Skeletal muscle satellite cell (primary cell): ENCODE measurements at regions not wholly inside any gene's neighbourhood (a gene's known extent, or its start where the extent isn't known, plus 50 kb on each side); places are given as distances from the start of the nearest gene placed in this dataset.
"Not testable (repeated sequence)": the region's sequence is repeated elsewhere in the genome, so short reads cannot be mapped to it uniquely, and the experiment has no call there.

ENCODE experiments used
- H3K27me3 ChIP-seq: 2 replicates; pipeline ENCODE4 v1.7.0; 2013; ENCODE audit warnings: low read length; ENCODE audit not compliant: control insufficient read depth, insufficient read depth
- H3K36me3 ChIP-seq: 2 replicates; pipeline ENCODE4 v1.7.0; 2013; ENCODE audit warnings: mild to moderate bottlenecking, control low read depth, low read length; ENCODE audit not compliant: insufficient read depth
- H3K4me1 ChIP-seq: 2 replicates; pipeline ENCODE4 v1.7.0; 2013; ENCODE audit warnings: low read length; ENCODE audit not compliant: control insufficient read depth, insufficient read depth
- H3K4me2 ChIP-seq: 2 replicates; pipeline ENCODE4 v1.7.0; 2013; ENCODE audit warnings: mild to moderate bottlenecking, low read length
- H3K4me3 ChIP-seq: 2 replicates; pipeline ENCODE4 v1.7.0; 2013; ENCODE audit warnings: low read length
- H3K9ac ChIP-seq: 2 replicates; pipeline ENCODE4 v1.7.0; 2013; ENCODE audit warnings: mild to moderate bottlenecking, low read depth, low read length, moderate library complexity
- H3K9me3 ChIP-seq: replicated peaks from 2 replicates; pipeline ENCODE4 v1.7.0; 2013; ENCODE audit warnings: mild to moderate bottlenecking, control low read depth, low read length

GRCh38 chr9:89850631-89851325, 246.0 kb downstream of the GADD45G start:
- Histone ChIP-seq H3K4me1 (peaks cover 9% of the 10 kb centered on the region), H3K36me3 (no peaks in the 10 kb centered on the region), H3K9me3 (no peaks in the 10 kb centered on the region), H3K4me3 (no peak overlapping the region), H3K9ac (no peak overlapping the region), H3K4me2 (no peak overlapping the region), H3K27me3 (no peaks in the 10 kb centered on the region)

GRCh38 chr9:89853161-89853560, 248.3 kb downstream of the GADD45G start:
- Histone ChIP-seq H3K9me3 (no peaks in the 10 kb centered on the region), H3K4me2 (no peak overlapping the region), H3K4me3 (no peak overlapping the region), H3K9ac (no peak overlapping the region), H3K36me3 (no peaks in the 10 kb centered on the region), H3K27me3 (no peaks in the 10 kb centered on the region), H3K4me1 (peaks cover 9% of the 10 kb centered on the region)

GRCh38 chr9:89853931-89854330, 249.1 kb downstream of the GADD45G start:
- Histone ChIP-seq H3K36me3 (no peaks in the 10 kb centered on the region), H3K9me3 (no peaks in the 10 kb centered on the region), H3K4me1 (peaks cover 9% of the 10 kb centered on the region), H3K9ac (no peak overlapping the region), H3K27me3 (no peaks in the 10 kb centered on the region), H3K4me2 (no peak overlapping the region), H3K4me3 (no peak overlapping the region)

- Histone ChIP-seq H3K9ac (no peak overlapping the region), H3K4me1 (peaks cover 9% of the 10 kb centered on the region), H3K4me3 (no peak overlapping the region), H3K9me3 (no peaks in the 10 kb centered on the region), H3K27me3 (no peaks in the 10 kb centered on the region), H3K36me3 (no peaks in the 10 kb centered on the region), H3K4me2 (no peak overlapping the region)
Observed at GRCh38 chr9:89854715-89855475, 250.1 kb downstream of the GADD45G start.

- H3K9me3 ChIP-seq, H3K4me2 ChIP-seq, H3K4me3 ChIP-seq, H3K9ac ChIP-seq, H3K4me1 ChIP-seq, H3K36me3 ChIP-seq, H3K27me3 ChIP-seq: not testable (repeated sequence)
Observed at GRCh38 chr9:89856296-89856695, 251.5 kb downstream of the GADD45G start.

DNA sequence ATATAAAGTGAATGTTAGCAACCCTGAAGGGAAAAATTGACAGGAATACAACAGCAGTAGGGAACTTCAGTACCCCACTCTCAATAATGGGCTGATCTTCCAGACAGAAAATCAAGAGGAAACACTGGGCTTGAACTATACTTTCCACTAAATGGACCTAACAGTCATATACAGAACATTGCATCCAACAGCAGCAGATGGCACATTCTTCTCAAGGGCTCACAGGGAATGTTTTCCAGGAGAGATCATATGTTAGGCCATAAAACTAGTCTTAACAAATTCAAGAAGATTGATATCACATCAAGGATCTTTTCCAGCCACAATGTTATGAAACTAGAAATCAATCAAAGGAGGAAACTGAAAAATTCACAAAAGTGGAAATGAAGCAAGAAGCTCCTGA, 252.1 kb downstream of the GADD45G start:
- H3K36me3 ChIP-seq, H3K4me2 ChIP-seq, H3K4me1 ChIP-seq, H3K27me3 ChIP-seq, H3K9ac ChIP-seq, H3K4me3 ChIP-seq, H3K9me3 ChIP-seq: not testable (repeated sequence)

GRCh38 chr9:89859842-89860241, 255.0 kb downstream of the GADD45G start:
- H3K4me1 ChIP-seq, H3K9me3 ChIP-seq, H3K4me2 ChIP-seq, H3K4me3 ChIP-seq, H3K27me3 ChIP-seq, H3K36me3 ChIP-seq, H3K9ac ChIP-seq: not testable (repeated sequence)

DNA sequence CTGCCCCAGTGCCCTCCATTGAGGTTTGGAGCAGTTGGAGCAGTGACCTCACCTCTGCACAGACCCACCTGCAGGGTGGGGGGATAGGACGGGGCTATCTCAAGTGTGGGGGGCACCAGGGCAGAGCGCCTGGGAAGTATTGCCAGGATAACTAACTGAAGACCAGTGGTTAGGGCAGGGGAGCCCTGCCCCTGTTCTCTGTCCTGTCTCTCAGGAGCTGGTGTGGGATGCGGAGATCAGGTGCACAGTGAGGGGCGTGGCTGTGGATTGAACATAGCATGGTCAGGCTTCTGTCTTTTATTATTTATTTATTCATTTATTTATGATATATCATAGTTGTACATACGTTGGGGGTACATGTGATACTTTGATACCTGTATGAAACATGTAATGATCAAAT, 256.6 kb downstream of the GADD45G start:
- H3K9ac ChIP-seq, H3K9me3 ChIP-seq, H3K27me3 ChIP-seq, H3K4me3 ChIP-seq, H3K4me1 ChIP-seq, H3K36me3 ChIP-seq, H3K4me2 ChIP-seq: not testable (repeated sequence)

DNA sequence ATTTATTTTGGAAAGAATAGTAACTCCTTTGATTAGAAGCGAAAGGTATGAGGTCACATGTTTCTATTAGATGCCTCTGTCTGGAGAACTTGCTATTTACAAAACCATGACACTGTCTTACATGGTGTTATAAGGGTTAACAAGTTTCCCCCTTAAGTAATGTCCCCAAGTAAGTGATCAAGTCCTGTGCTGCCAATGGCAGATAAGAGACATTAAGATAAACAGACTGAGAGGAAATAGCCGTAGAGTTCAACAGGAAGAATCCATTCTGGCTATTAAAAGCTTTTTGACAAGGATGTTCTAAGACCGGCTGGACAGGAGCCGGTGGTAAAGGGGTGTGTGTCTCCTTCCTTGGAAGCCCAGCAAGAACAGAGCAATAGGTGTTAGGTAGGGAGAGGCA, 257.5 kb downstream of the GADD45G start:
- no peaks in the 10 kb centered on the region for H3K9me3 ChIP-seq
- H3K4me1 ChIP-seq, result no peaks in the 10 kb centered on the region
- no peak overlapping the region for H3K4me2 ChIP-seq
- H3K36me3 ChIP-seq, result no peaks in the 10 kb centered on the region
- H3K9ac ChIP-seq, result no peak overlapping the region
- H3K27me3 ChIP-seq, result no peaks in the 10 kb centered on the region
- no peak overlapping the region for H3K4me3 ChIP-seq

- Histone ChIP-seq H3K4me3 (no peak overlapping the region), H3K4me1 (no peaks in the 10 kb centered on the region), H3K27me3 (no peaks in the 10 kb centered on the region), H3K4me2 (no peak overlapping the region), H3K9ac (no peak overlapping the region), H3K36me3 (no peaks in the 10 kb centered on the region), H3K9me3 (no peaks in the 10 kb centered on the region)
Observed at GRCh38 chr9:89863141-89863540, 258.3 kb downstream of the GADD45G start.

DNA sequence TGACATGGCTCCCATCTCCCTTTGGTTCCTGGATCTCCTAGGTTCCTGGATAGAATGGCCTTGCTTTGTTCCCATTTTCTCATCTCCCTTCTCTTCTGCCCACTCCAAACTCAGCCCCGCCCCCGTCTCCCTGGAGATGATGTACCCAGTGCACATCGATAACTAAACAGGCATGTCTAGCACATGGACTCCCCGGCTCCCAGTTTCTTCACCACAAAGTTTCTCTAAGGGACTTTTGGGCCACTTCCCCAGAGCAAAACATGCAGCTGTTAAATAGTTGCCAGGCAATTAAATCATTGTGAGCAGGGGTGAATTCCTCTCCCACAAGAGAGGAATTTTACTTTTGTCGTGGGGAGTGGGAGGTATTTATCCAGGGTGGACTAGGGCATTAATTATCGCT, 259.0 kb downstream of the GADD45G start:
- H3K4me1 ChIP-seq, result no peaks in the 10 kb centered on the region
- no peak overlapping the region for H3K4me2 ChIP-seq
- no peaks in the 10 kb centered on the region for H3K36me3 ChIP-seq
- no peaks in the 10 kb centered on the region for H3K27me3 ChIP-seq
- H3K9ac ChIP-seq, result no peak overlapping the region
- no peaks in the 10 kb centered on the region for H3K9me3 ChIP-seq
- no peak overlapping the region for H3K4me3 ChIP-seq

- Histone ChIP-seq H3K4me1 (no peaks in the 10 kb centered on the region), H3K9ac (no peak overlapping the region), H3K9me3 (no peaks in the 10 kb centered on the region), H3K4me2 (no peak overlapping the region), H3K4me3 (no peak overlapping the region), H3K27me3 (no peaks in the 10 kb centered on the region), H3K36me3 (no peaks in the 10 kb centered on the region)
Observed at GRCh38 chr9:89864257-89864656, 259.4 kb downstream of the GADD45G start.
